ENCODE measurements at regions not wholly inside any gene's neighbourhood (a gene's known extent, or its start where the extent isn't known, plus 50 kb on each side); places are given as distances from the start of the nearest gene placed in this dataset.

GRCh38 chr3:72065872-72066641 is 281.1 kb upstream of the PROK2 start:
- TF ChIP-seq, protein P1, sequence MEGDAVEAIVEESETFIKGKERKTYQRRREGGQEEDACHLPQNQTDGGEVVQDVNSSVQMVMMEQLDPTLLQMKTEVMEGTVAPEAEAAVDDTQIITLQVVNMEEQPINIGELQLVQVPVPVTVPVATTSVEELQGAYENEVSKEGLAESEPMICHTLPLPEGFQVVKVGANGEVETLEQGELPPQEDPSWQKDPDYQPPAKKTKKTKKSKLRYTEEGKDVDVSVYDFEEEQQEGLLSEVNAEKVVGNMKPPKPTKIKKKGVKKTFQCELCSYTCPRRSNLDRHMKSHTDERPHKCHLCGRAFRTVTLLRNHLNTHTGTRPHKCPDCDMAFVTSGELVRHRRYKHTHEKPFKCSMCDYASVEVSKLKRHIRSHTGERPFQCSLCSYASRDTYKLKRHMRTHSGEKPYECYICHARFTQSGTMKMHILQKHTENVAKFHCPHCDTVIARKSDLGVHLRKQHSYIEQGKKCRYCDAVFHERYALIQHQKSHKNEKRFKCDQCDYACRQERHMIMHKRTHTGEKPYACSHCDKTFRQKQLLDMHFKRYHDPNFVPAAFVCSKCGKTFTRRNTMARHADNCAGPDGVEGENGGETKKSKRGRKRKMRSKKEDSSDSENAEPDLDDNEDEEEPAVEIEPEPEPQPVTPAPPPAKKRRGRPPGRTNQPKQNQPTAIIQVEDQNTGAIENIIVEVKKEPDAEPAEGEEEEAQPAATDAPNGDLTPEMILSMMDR (IDR thresholded peaks at IDR 0.05), result no peak

- TF ChIP-seq, protein P1 (IDR thresholded peaks at IDR 0.05), result no peak
Measured at GRCh38 chr3:72065236-72065635, 280.3 kb upstream of the PROK2 start.

- TF ChIP-seq, protein P1 (IDR thresholded peaks at IDR 0.05), result no peak
Measured at GRCh38 chr3:72062017-72062416, 277.1 kb upstream of the PROK2 start.

DNA sequence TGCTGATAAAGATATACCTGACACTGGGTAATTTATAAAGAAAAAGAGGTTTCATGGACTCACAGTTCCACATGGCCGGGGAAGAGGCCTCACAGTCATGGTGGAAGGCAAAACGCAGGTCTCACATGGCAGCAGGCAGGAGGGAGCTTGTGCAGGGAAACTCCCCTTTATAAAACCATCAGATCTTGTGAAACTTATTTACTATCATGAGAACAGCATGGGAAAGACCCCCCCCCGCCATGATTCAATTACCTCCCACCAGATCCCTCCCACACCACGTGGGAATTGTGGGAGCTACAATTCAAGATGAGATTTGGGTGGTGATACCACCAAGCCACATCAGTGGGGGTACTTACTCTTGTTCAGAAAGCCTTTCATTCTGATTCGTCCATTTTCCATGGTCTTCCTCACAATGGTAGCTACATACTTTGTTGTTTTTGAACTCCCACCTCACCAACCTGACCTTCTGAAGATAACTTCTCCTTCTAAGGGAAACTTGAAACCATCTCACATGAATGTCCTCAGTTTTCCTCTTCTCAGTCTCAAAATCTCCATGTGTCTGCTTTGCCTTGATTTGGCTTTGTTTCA is 275.6 kb upstream of the PROK2 start:
- TF ChIP-seq, protein P1 (IDR thresholded peaks at IDR 0.05), result no peak

GRCh38 chr3:72058493-72059081 is 273.6 kb upstream of the PROK2 start:
- TF ChIP-seq, protein P1 (IDR thresholded peaks at IDR 0.05), result no peak

- TF ChIP-seq, protein P1 (IDR thresholded peaks at IDR 0.05), result no peak
Measured at GRCh38 chr3:72055436-72055835, 270.5 kb upstream of the PROK2 start.

- TF ChIP-seq, protein P1 (IDR thresholded peaks at IDR 0.05), result no peak
Measured at GRCh38 chr3:72054976-72055375, 270.0 kb upstream of the PROK2 start.
